PC-3 (cell line): ENCODE measurements at regions not wholly inside any gene's neighbourhood (a gene's known extent, or its start where the extent isn't known, plus 50 kb on each side); places are given as distances from the start of the nearest gene placed in this dataset.

ENCODE experiments used
- CTCF ChIP-seq: fragments of 300-600 bp; sonication (generic); conservative IDR thresholded peaks from 2 replicates; pipeline ENCODE4 v1.5.1; 2017; ENCODE audit warnings: antibody characterized with exemption, low read depth, mild to moderate bottlenecking, low read length
- EZH2 ChIP-seq: fragments of 300-600 bp; sonication (generic); IDR thresholded peaks from one replicate; pipeline ENCODE4 v1.6.1; 2017; ENCODE audit warnings: antibody characterized with exemption, mild to moderate bottlenecking, low read length; ENCODE audit not compliant: unreplicated experiment

- TF ChIP-seq EZH2: no peak
- peak; percentile 38; the same call in 1 of the 2 replicates for TF ChIP-seq CTCF
Measured at GRCh38 chr2:118459426-118459825, 371.2 kb downstream of the INSIG2 start.
